ENCODE measurements at regions not wholly inside any gene's neighbourhood (a gene's known extent, or its start where the extent isn't known, plus 50 kb on each side); places are given as distances from the start of the nearest gene placed in this dataset.

- no peak for TF ChIP-seq CTCF (IDR thresholded peaks at IDR 0.05)
- no peak for TF ChIP-seq EZH2 (IDR thresholded peaks at IDR 0.05; ENCODE audit: borderline replicate concordance, insufficient read depth, low read depth, low read length, poor library complexity, severe bottlenecking)
Measured at GRCh38 chrX:115957862-115958490, 212.6 kb upstream of the AGTR2 start.
